ENCODE measurements at regions not wholly inside any gene's neighbourhood (a gene's known extent, or its start where the extent isn't known, plus 50 kb on each side); places are given as distances from the start of the nearest gene placed in this dataset.
A peak's percentile ranks its signal among the peaks of the same experiment; 100 is the strongest.

GRCh38 chr2:63692002-63692606, 103.3 kb downstream of the MDH1 start:
- Mint-ChIP-seq H3K9me3 (ENCODE audit: unreplicated experiment) (no peaks in the 10 kb centered on the region), H3K4me3 (ENCODE audit: unreplicated experiment) (no peak overlapping the region), H3K36me3 (ENCODE audit: low read depth, unreplicated experiment) (no peaks in the 10 kb centered on the region), H3K27me3 (ENCODE audit: unreplicated experiment) (no peaks in the 10 kb centered on the region), H3K4me1 (ENCODE audit: unreplicated experiment) (no peaks in the 10 kb centered on the region), H3K27ac (ENCODE audit: unreplicated experiment) (no peak overlapping the region)
- DNase-seq (ENCODE audit: low spot score), result peak; percentile 18
- peak; percentile 62 for TF ChIP-seq CTCF (IDR thresholded peaks at IDR 0.05; ENCODE audit: unreplicated experiment)

GRCh38 chr2:63695583-63695982, 106.8 kb downstream of the MDH1 start:
- Mint-ChIP-seq H3K4me1 (ENCODE audit: unreplicated experiment) (peaks cover 6% of the 10 kb centered on the region), H3K4me3 (ENCODE audit: unreplicated experiment) (no peak overlapping the region), H3K27me3 (ENCODE audit: unreplicated experiment) (no peaks in the 10 kb centered on the region), H3K36me3 (ENCODE audit: low read depth, unreplicated experiment) (no peaks in the 10 kb centered on the region), H3K27ac (ENCODE audit: unreplicated experiment) (no peak overlapping the region), H3K9me3 (ENCODE audit: unreplicated experiment) (no peaks in the 10 kb centered on the region)
- DNase-seq (ENCODE audit: low spot score), result no peak
- no peak for TF ChIP-seq CTCF (IDR thresholded peaks at IDR 0.05; ENCODE audit: unreplicated experiment)

GRCh38 chr2:63696496-63696895, 107.7 kb downstream of the MDH1 start:
- Mint-ChIP-seq H3K4me3 (ENCODE audit: unreplicated experiment) (no peak overlapping the region), H3K9me3 (ENCODE audit: unreplicated experiment) (no peaks in the 10 kb centered on the region), H3K27ac (ENCODE audit: unreplicated experiment) (no peak overlapping the region), H3K36me3 (ENCODE audit: low read depth, unreplicated experiment) (no peaks in the 10 kb centered on the region), H3K4me1 (ENCODE audit: unreplicated experiment) (peaks cover 6% of the 10 kb centered on the region), H3K27me3 (ENCODE audit: unreplicated experiment) (no peaks in the 10 kb centered on the region)
- DNase-seq (ENCODE audit: low spot score), result no peak
- no peak for TF ChIP-seq CTCF (IDR thresholded peaks at IDR 0.05; ENCODE audit: unreplicated experiment)

- H3K36me3 Mint-ChIP-seq (ENCODE audit: low read depth, unreplicated experiment), result no peaks in the 10 kb centered on the region
- no peak overlapping the region for H3K27ac Mint-ChIP-seq (ENCODE audit: unreplicated experiment)
- no peaks in the 10 kb centered on the region for H3K27me3 Mint-ChIP-seq (ENCODE audit: unreplicated experiment)
- no peaks in the 10 kb centered on the region for H3K9me3 Mint-ChIP-seq (ENCODE audit: unreplicated experiment)
- peaks cover 6% of the 10 kb centered on the region for H3K4me1 Mint-ChIP-seq (ENCODE audit: unreplicated experiment)
- DNase-seq (ENCODE audit: low spot score), result no peak
- no peak for TF ChIP-seq CTCF (IDR thresholded peaks at IDR 0.05; ENCODE audit: unreplicated experiment)
- no peak overlapping the region for H3K4me3 Mint-ChIP-seq (ENCODE audit: unreplicated experiment)
Observed at GRCh38 chr2:63697160-63697559, 108.4 kb downstream of the MDH1 start.

DNA sequence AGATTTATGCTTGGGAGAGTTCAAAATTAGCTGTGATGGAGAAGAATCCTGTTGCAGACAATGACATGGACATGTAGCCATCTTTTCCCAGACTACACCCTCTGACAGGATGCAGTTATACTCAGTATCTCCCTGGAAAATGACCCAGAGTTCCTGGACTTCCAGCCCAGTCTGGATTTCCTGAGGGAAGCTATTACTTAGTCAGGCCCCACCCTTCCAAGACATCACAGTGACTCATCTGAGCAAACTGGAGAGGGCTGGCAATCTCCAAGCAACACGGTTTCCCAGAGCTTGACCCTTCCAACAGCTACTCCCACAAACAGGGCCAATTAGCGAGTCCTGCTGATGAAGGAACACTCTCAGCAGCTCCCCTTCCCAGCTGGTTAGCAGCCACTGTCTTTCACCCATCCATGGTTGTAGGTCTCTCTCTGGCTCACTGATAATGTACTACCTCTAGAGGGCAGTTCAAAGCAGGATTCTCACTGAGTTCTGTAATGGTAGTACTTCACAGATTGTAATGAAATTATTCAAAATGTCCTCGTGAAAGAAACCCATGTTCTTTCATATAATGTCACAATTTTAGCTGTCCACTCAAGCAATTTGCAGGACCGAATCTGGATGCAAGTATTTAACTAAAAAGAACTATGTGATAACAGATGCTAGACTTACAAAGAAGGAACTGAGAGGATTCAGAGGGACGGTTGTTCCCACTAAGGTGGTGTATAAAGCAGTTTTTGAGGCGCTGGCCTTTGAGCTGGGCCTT, 110.2 kb downstream of the MDH1 start:
- DNase-seq (ENCODE audit: low spot score), result peak; percentile 6
- H3K36me3 Mint-ChIP-seq (ENCODE audit: low read depth, unreplicated experiment), result no peaks in the 10 kb centered on the region

More for the DNA sequence above, 110.2 kb downstream of the MDH1 start:
- H3K27ac Mint-ChIP-seq (ENCODE audit: unreplicated experiment), result no peak overlapping the region
- no peaks in the 10 kb centered on the region for H3K27me3 Mint-ChIP-seq (ENCODE audit: unreplicated experiment)
- TF ChIP-seq CTCF (IDR thresholded peaks at IDR 0.05; ENCODE audit: unreplicated experiment), result no peak
- H3K4me3 Mint-ChIP-seq (ENCODE audit: unreplicated experiment), result no peak overlapping the region
- peaks cover 6% of the 10 kb centered on the region for H3K4me1 Mint-ChIP-seq (ENCODE audit: unreplicated experiment)
- no peaks in the 10 kb centered on the region for H3K9me3 Mint-ChIP-seq (ENCODE audit: unreplicated experiment)

Measured in endothelial cell (in vitro differentiated cells).